Muscle layer of colon (tissue), 2 donors: ENCODE measurements at regions not wholly inside any gene's neighbourhood (a gene's known extent, or its start where the extent isn't known, plus 50 kb on each side); places are given as distances from the start of the nearest gene placed in this dataset.

Source experiments
- H3K27ac ChIP-seq: one replicate; pipeline ENCODE4 v1.7.0; 2013; ENCODE audit warnings: low read depth, mild to moderate bottlenecking, low read length, moderate library complexity
- H3K27me3 ChIP-seq, 2 donors: one replicate each; pipeline ENCODE4 v1.7.0; 2013; ENCODE audit warnings: low read length in 2 of 2, mild to moderate bottlenecking in 2 of 2; ENCODE audit not compliant: insufficient read depth in 2 of 2, control insufficient read depth in 1 of 2
- H3K36me3 ChIP-seq: one replicate; pipeline ENCODE4 v1.7.0; 2013; ENCODE audit warnings: mild to moderate bottlenecking, low read length; ENCODE audit not compliant: insufficient read depth
- H3K4me1 ChIP-seq: one replicate; pipeline ENCODE4 v1.7.0; 2013; ENCODE audit warnings: mild to moderate bottlenecking, low read length; ENCODE audit not compliant: insufficient read depth
- H3K4me3 ChIP-seq, 2 donors: one replicate each; pipeline ENCODE4 v1.7.0; 2013; ENCODE audit warnings: low read length in 2 of 2, low read depth in 1 of 2, mild to moderate bottlenecking in 1 of 2, moderate library complexity in 1 of 2
- H3K9ac ChIP-seq: one replicate; pipeline ENCODE4 v1.7.0; 2013; ENCODE audit warnings: low read length
- H3K9me3 ChIP-seq: one replicate; pipeline ENCODE4 v1.7.0; 2013; ENCODE audit warnings: mild to moderate bottlenecking, low read length
- donor health status: abdominal sarcoma.
- donor health status: Adenocarcinoma of cecum.

GRCh38 chr11:112822478-112823274 is 138.5 kb upstream of the NCAM1 start:
- H3K4me1 ChIP-seq: no peaks in the 10 kb centered on the region
- H3K4me3 ChIP-seq: no peak overlapping the region
- no peaks in the 10 kb centered on the region for H3K9me3 ChIP-seq
- no peak overlapping the region for H3K9ac ChIP-seq
- H3K36me3 ChIP-seq: no peaks in the 10 kb centered on the region
- H3K27ac ChIP-seq: no peak overlapping the region
- no peaks in the 10 kb centered on the region for H3K27me3 ChIP-seq

- no peak overlapping the region for H3K4me3 ChIP-seq
- no peak overlapping the region for H3K9ac ChIP-seq
- no peaks in the 10 kb centered on the region for H3K27me3 ChIP-seq
- no peaks in the 10 kb centered on the region for H3K9me3 ChIP-seq
- no peaks in the 10 kb centered on the region for H3K36me3 ChIP-seq
- no peak overlapping the region for H3K27ac ChIP-seq
- H3K4me1 ChIP-seq: no peaks in the 10 kb centered on the region
Measured at GRCh38 chr11:112826026-112826425, 135.2 kb upstream of the NCAM1 start.

DNA sequence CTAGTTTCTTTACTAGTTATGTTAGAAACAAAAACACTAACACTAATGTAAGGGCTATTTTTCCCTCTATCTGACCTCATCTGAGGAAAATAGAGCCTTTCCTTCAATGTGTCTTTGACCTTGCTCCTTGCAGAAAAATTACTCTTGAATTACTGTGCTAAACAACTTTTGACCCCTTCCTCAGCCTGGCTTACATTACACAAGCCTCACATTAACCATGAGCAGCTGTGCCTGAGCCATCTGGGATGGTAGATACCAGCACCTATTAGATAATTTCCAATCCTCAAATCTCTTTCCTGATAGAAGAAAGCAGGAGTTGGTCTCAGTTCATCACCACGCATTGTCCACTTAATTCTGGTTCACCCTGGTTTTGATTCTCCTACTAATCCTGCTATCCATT is 134.4 kb upstream of the NCAM1 start:
- Histone ChIP-seq H3K4me3 (no peak overlapping the region), H3K4me1 (no peaks in the 10 kb centered on the region), H3K36me3 (no peaks in the 10 kb centered on the region), H3K9ac (no peak overlapping the region), H3K27ac (no peak overlapping the region), H3K9me3 (no peaks in the 10 kb centered on the region), H3K27me3 (no peaks in the 10 kb centered on the region)

DNA sequence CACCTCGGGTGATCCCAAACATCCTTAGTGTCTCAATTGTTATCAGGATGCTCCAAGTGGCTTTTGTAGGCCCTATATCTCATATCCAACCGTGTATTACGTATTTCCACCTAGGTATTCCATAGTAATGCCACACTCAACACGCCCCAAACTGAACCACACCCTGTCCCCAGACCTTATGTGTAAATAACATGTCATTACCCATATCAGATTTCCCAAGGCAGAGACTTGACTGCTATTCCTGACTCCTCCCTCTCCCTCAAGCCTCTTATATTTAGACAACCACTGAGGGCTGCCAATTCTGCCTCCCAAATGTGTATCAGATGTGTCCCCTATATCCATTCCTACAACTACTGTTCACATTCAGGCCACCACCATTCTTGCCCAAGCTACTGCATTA is 132.8 kb upstream of the NCAM1 start:
- Histone ChIP-seq H3K9me3 (no peaks in the 10 kb centered on the region), H3K9ac (no peak overlapping the region), H3K4me3 (no peak overlapping the region), H3K27me3 (no peaks in the 10 kb centered on the region), H3K4me1 (no peaks in the 10 kb centered on the region), H3K27ac (no peak overlapping the region), H3K36me3 (no peaks in the 10 kb centered on the region)

DNA sequence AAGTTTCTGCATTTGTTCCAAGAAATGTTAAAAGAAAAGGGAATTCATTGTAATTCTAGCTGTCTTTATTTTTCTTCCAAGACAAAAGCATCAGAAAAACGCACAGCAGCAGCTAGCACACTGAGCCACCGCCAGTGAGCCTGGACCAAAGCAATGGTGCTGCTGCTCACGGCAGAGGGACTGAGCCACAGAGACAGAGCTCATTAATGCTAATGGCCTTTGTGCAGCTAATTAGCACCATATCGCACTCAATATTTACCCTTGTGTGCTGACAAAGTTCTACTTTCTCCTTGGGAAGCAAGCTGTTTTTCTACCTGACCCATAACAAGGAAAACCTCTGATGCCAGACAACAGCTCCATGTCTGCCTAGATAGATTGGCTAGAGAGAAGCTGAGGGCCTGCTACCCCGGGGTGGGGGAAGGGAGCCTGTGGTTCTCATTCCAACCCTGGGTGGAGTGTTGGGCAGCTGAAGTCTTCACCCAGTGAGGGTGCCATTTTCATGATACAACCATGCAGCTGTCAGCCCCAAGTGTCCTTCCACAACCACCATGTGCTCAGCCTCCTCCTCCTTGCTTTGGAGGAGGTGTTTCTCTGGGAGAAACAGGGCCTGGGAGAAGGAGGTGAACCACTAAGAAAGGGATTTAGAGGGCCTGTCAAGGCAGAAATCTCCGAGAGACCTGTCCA is 131.1 kb upstream of the NCAM1 start:
- Histone ChIP-seq H3K27ac (no peak overlapping the region), H3K36me3 (no peaks in the 10 kb centered on the region), H3K4me1 (peaks cover 12% of the 10 kb centered on the region), H3K27me3 (no peaks in the 10 kb centered on the region), H3K4me3 (no peak overlapping the region), H3K9ac (no peak overlapping the region), H3K9me3 (no peaks in the 10 kb centered on the region)

- H3K27me3 ChIP-seq: no peaks in the 10 kb centered on the region
- H3K4me1 ChIP-seq: peaks cover 12% of the 10 kb centered on the region
- no peaks in the 10 kb centered on the region for H3K36me3 ChIP-seq
- no peak overlapping the region for H3K9ac ChIP-seq
- no peaks in the 10 kb centered on the region for H3K9me3 ChIP-seq
- H3K27ac ChIP-seq: no peak overlapping the region
- no peak overlapping the region for H3K4me3 ChIP-seq
Measured at GRCh38 chr11:112831041-112831440, 130.2 kb upstream of the NCAM1 start.

DNA sequence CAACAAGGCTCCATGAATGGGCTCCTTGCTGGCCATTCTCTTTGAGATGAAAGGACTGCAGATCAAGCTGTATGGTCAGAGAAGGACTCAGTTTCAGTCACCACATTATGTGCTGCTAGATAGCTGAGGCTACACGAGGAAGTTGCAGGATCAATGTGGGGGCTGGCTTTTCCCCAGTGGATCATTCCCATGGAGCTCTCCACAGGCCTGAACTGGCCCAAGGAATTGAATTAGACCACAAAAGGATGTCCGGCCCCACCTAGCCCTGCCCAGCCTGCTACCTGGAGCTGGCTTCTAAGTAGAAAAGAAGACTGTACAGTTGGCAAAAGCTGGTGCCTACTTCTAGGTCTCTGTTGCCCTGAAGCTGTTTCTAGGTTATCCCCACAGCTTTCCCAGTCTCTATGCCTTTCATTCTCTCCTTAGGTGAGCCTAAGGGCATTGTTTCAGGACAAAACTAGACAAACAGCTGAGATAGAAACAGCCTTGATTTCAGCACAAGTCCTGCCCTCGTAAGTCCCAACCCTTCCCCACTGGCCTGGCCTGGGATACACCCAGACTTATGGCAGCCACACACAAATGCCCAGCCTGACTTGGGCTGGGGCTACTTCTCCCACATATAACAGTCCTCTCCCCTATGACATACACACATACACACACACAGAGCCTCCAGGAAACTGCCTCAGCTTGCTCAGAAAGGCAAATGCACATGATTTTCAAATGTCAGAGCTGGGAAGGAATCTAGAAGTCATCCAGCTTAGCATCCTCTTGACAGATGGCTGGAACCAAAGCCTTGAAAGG is 129.1 kb upstream of the NCAM1 start:
- Histone ChIP-seq H3K4me1 (peaks cover 12% of the 10 kb centered on the region), H3K27ac (no peak overlapping the region), H3K4me3 (no peak overlapping the region), H3K36me3 (no peaks in the 10 kb centered on the region), H3K9ac (no peak overlapping the region), H3K9me3 (no peaks in the 10 kb centered on the region), H3K27me3 (no peaks in the 10 kb centered on the region)

GRCh38 chr11:112834277-112834755 is 126.9 kb upstream of the NCAM1 start:
- no peaks in the 10 kb centered on the region for H3K36me3 ChIP-seq
- H3K27me3 ChIP-seq: no peaks in the 10 kb centered on the region
- H3K4me1 ChIP-seq: peaks cover 12% of the 10 kb centered on the region
- no peak overlapping the region for H3K27ac ChIP-seq
- no peaks in the 10 kb centered on the region for H3K9me3 ChIP-seq
- no peak overlapping the region for H3K4me3 ChIP-seq
- H3K9ac ChIP-seq: no peak overlapping the region

DNA sequence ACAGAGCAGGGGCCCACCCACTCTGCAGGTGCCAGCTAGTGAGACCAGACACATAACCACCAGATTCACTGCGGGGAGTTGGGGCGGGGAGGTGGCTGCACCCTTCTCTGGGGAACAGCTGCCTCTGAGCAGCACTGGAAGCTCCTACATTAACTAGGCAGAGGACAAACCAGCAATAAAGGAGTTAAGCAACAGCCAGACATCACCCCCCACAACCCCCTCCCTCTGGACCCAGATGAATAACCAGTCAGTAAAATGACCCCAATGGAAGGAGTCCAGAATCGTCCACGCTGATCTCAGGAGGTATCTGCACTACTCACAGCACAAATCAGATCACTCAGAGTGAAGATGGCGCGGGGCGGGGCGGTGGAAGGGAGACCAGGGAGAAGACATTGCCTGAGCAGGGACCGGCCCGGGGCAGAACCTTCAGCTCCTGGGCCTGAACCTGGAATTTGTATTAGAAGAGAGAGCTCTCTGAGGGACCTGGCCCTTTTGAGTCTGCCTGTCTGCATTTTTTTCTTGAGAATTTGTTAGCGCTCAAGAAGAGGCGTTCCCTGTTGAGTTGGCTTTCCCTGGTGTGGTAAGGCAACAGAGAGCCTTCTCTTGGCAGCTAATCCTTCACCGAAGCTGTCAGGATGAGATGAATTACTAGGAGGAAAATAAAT is 125.5 kb upstream of the NCAM1 start:
- Histone ChIP-seq H3K4me1 (peaks cover 12% of the 10 kb centered on the region), H3K27me3 (no peaks in the 10 kb centered on the region), H3K36me3 (no peaks in the 10 kb centered on the region), H3K9ac (no peak overlapping the region), H3K27ac (no peak overlapping the region), H3K4me3 (no peak overlapping the region), H3K9me3 (no peaks in the 10 kb centered on the region)

DNA sequence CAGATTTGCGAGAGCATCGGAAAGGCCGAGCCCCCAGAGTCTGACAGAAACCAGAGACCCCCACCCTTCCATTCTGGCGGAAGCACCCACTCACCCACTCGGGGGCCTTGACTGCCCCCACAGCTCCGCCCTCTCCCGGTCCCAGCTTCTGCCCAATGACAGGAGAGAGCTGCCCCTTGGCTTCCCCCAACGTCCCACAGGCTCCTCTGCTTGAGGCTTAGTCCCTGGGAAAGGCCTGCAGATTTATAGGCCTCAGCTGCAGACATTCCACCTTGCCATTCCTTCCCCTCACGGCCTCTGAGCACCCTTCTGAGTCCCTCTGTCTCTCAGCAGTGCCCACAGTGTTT is 125.0 kb upstream of the NCAM1 start:
- Histone ChIP-seq H3K36me3 (no peaks in the 10 kb centered on the region), H3K27ac (no peak overlapping the region), H3K4me3 (no peak overlapping the region), H3K27me3 (no peaks in the 10 kb centered on the region), H3K4me1 (peaks cover 12% of the 10 kb centered on the region), H3K9me3 (no peaks in the 10 kb centered on the region), H3K9ac (no peak overlapping the region)

DNA sequence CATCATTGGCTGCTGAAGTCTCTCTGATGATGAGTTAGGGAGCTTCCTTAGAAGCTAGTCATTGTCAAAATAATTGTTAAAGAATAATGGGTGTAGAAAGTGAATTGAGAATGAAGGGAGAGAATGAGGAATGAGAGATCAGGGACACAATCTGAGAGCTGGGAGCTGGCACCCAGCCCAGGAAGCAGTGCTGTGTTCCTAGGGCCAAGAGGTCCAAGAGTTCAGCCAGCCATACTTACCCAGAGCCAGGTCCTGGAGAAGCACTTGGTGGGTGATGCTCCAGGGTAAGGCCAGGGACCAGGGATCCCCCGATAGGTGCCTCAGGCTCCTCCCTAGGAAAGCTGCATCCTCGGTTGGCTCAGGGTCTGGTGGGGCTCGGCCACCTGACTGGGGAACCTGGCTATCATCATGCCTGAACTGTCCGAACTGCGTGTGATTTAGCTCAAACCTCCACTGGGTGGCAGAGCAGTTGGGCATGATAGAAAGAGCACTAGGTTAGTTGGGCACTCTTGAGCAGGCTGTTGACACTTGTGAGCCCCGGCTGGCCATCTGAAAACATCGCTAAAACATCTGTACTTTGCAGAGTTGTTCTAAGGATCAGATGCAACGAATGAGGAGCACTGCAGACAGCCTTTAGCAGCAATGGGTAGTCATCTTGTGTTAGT is 123.9 kb upstream of the NCAM1 start:
- no peak overlapping the region for H3K27ac ChIP-seq
- H3K27me3 ChIP-seq: no peaks in the 10 kb centered on the region
- H3K4me1 ChIP-seq: peaks cover 12% of the 10 kb centered on the region
- no peaks in the 10 kb centered on the region for H3K9me3 ChIP-seq
- no peak overlapping the region for H3K4me3 ChIP-seq
- H3K9ac ChIP-seq: no peak overlapping the region
- H3K36me3 ChIP-seq: no peaks in the 10 kb centered on the region
